ENCODE measurements at regions not wholly inside any gene's neighbourhood (a gene's known extent, or its start where the extent isn't known, plus 50 kb on each side); places are given as distances from the start of the nearest gene placed in this dataset.

- no peaks in the 10 kb centered on the region for H3K9me3 ChIP-seq (ENCODE audit: control insufficient read depth, insufficient read depth, low read depth, low read length)
- no peak overlapping the region for H3K27ac ChIP-seq (ENCODE audit: insufficient read depth, low read length)
- DNase-seq (ENCODE audit: low read depth in 2 of 2) = no peak
- no peaks in the 10 kb centered on the region for H3K4me1 ChIP-seq (ENCODE audit: control insufficient read depth, extremely low read depth, insufficient read depth, low read length)
- no peaks in the 10 kb centered on the region for H3K79me2 ChIP-seq (ENCODE audit: control insufficient read depth, insufficient read depth, low read length)
- H3K9ac ChIP-seq (ENCODE audit: insufficient read depth, low read length) = no peak overlapping the region
- peaks cover 17% of the 10 kb centered on the region for H3K27me3 ChIP-seq (ENCODE audit: control insufficient read depth, insufficient read depth, low read length)
- TF ChIP-seq CTCF (conservative IDR thresholded peaks at IDR 0.05 in 1 of 2, IDR thresholded peaks at IDR 0.05 in 1 of 2; ENCODE audit: low read depth in 1 of 2, low read length in 2 of 2) (no peak), EZH2 (IDR thresholded peaks at IDR 0.05; ENCODE audit: low read length, missing control alignments) (no peak)
- H3K4me2 ChIP-seq (ENCODE audit: extremely low read depth, insufficient read depth, low read length) = no peak overlapping the region
- no peak overlapping the region for H3K4me3 ChIP-seq (replicated peaks in 1 of 4; ENCODE audit: control extremely low read depth in 1 of 4, insufficient read depth in 1 of 4, low read depth in 3 of 4, low read length in 4 of 4)
- no peak overlapping the region for H2AFZ ChIP-seq (ENCODE audit: low read length)
- no peaks in the 10 kb centered on the region for H4K20me1 ChIP-seq (ENCODE audit: control insufficient read depth, extremely low read depth, insufficient read depth, low read length)
- H3K36me3 ChIP-seq (ENCODE audit: control insufficient read depth, insufficient read depth, low read length) = no peaks in the 10 kb centered on the region
Observed at GRCh38 chr2:126990200-126990599, 91.5 kb downstream of the TEX51 start.

GRCh38 chr2:126990605-126991532 is 92.2 kb downstream of the TEX51 start:
- no peaks in the 10 kb centered on the region for H3K4me1 ChIP-seq (ENCODE audit: control insufficient read depth, extremely low read depth, insufficient read depth, low read length)
- no peak overlapping the region for H3K4me2 ChIP-seq (ENCODE audit: extremely low read depth, insufficient read depth, low read length)
- no peaks in the 10 kb centered on the region for H3K9me3 ChIP-seq (ENCODE audit: control insufficient read depth, insufficient read depth, low read depth, low read length)
- H3K9ac ChIP-seq (ENCODE audit: insufficient read depth, low read length) = no peak overlapping the region
- TF ChIP-seq CTCF (conservative IDR thresholded peaks at IDR 0.05 in 1 of 2, IDR thresholded peaks at IDR 0.05 in 1 of 2; ENCODE audit: low read depth in 1 of 2, low read length in 2 of 2) (no peak), EZH2 (IDR thresholded peaks at IDR 0.05; ENCODE audit: low read length, missing control alignments) (no peak)
- peaks cover 17% of the 10 kb centered on the region for H3K27me3 ChIP-seq (ENCODE audit: control insufficient read depth, insufficient read depth, low read length)
- H3K36me3 ChIP-seq (ENCODE audit: control insufficient read depth, insufficient read depth, low read length) = no peaks in the 10 kb centered on the region
- no peak for DNase-seq (ENCODE audit: low read depth in 2 of 2)
- H3K27ac ChIP-seq (ENCODE audit: insufficient read depth, low read length) = no peak overlapping the region
- no peaks in the 10 kb centered on the region for H4K20me1 ChIP-seq (ENCODE audit: control insufficient read depth, extremely low read depth, insufficient read depth, low read length)
- no peaks in the 10 kb centered on the region for H3K79me2 ChIP-seq (ENCODE audit: control insufficient read depth, insufficient read depth, low read length)
- no peak overlapping the region for H2AFZ ChIP-seq (ENCODE audit: low read length)
- no peak overlapping the region for H3K4me3 ChIP-seq (replicated peaks in 1 of 4; ENCODE audit: control extremely low read depth in 1 of 4, insufficient read depth in 1 of 4, low read depth in 3 of 4, low read length in 4 of 4)

- DNase-seq (ENCODE audit: low read depth in 2 of 2) = no peak
- Histone ChIP-seq H3K9ac (ENCODE audit: insufficient read depth, low read length) (no peak overlapping the region), H3K4me1 (ENCODE audit: control insufficient read depth, extremely low read depth, insufficient read depth, low read length) (no peaks in the 10 kb centered on the region), H3K79me2 (ENCODE audit: control insufficient read depth, insufficient read depth, low read length) (no peaks in the 10 kb centered on the region), H4K20me1 (ENCODE audit: control insufficient read depth, extremely low read depth, insufficient read depth, low read length) (no peaks in the 10 kb centered on the region), H3K36me3 (ENCODE audit: control insufficient read depth, insufficient read depth, low read length) (no peaks in the 10 kb centered on the region), H3K4me3 (replicated peaks in 1 of 4; ENCODE audit: control extremely low read depth in 1 of 4, insufficient read depth in 1 of 4, low read depth in 3 of 4, low read length in 4 of 4) (no peak overlapping the region), H3K9me3 (ENCODE audit: control insufficient read depth, insufficient read depth, low read depth, low read length) (no peaks in the 10 kb centered on the region), H2AFZ (ENCODE audit: low read length) (no peak overlapping the region), H3K27me3 (ENCODE audit: control insufficient read depth, insufficient read depth, low read length) (peaks cover 5% of the 10 kb centered on the region), H3K4me2 (ENCODE audit: extremely low read depth, insufficient read depth, low read length) (no peak overlapping the region), H3K27ac (ENCODE audit: insufficient read depth, low read length) (no peak overlapping the region)
- TF ChIP-seq EZH2 (IDR thresholded peaks at IDR 0.05; ENCODE audit: low read length, missing control alignments) (no peak), CTCF (conservative IDR thresholded peaks at IDR 0.05 in 1 of 2, IDR thresholded peaks at IDR 0.05 in 1 of 2; ENCODE audit: low read depth in 1 of 2, low read length in 2 of 2) (no peak)
Observed at GRCh38 chr2:126994340-126994777, 95.7 kb downstream of the TEX51 start.
